SK-N-SH (cell line): ENCODE measurements at regions not wholly inside any gene's neighbourhood (a gene's known extent, or its start where the extent isn't known, plus 50 kb on each side); places are given as distances from the start of the nearest gene placed in this dataset.

Source experiments
- CTCF ChIP-seq: fragments of 200-600 bp; sonication (generic); IDR thresholded peaks from 2 replicates; pipeline ENCODE4 v1.6.1; 2017; ENCODE audit warnings: antibody characterized with exemption, mild to moderate bottlenecking, moderate library complexity
- EP300 ChIP-seq, 2 experiments: IDR thresholded peaks; 2 replicates each; pipeline versions ENCODE4 v1.4.0 to v1.6.1; 2012; ENCODE audit warnings: borderline replicate concordance in 1 of 2, low read depth in 1 of 2, low read length in 1 of 2
- EZH2phosphoT487 ChIP-seq: fragments of 200-600 bp; sonication (generic); IDR thresholded peaks from 2 replicates; pipeline ENCODE4 v1.6.1; 2017; ENCODE audit warnings: low read depth, mixed run types, mild to moderate bottlenecking, antibody characterized with exemption, moderate library complexity, borderline replicate concordance
- FOSL2 ChIP-seq: IDR thresholded peaks from 2 replicates; pipeline ENCODE4 v1.4.0; 2012; ENCODE audit warnings: low read depth, mild to moderate bottlenecking, moderate library complexity, borderline replicate concordance
- JUND ChIP-seq: IDR thresholded peaks from 2 replicates; pipeline ENCODE4 v1.4.0; 2012
- NFIC ChIP-seq: IDR thresholded peaks from 2 replicates; pipeline ENCODE4 v1.4.0; 2012; ENCODE audit warnings: borderline replicate concordance
- POLR2AphosphoS5 ChIP-seq: IDR thresholded peaks from 2 replicates; pipeline ENCODE4 v1.6.1; 2012; ENCODE audit warnings: low read depth, low read length
- RAD21 ChIP-seq: IDR thresholded peaks from 2 replicates; pipeline ENCODE4 v1.6.1; 2012; ENCODE audit warnings: mild to moderate bottlenecking, low read length
- REST ChIP-seq: IDR thresholded peaks from 2 replicates; pipeline ENCODE4 v1.6.1; 2012; ENCODE audit warnings: mild to moderate bottlenecking, low read depth, low read length, moderate library complexity
- TAF1 ChIP-seq: IDR thresholded peaks from 2 replicates; pipeline ENCODE4 v1.6.1; 2012; ENCODE audit warnings: low read depth, mild to moderate bottlenecking, low read length, moderate library complexity, borderline replicate concordance
- USF2 ChIP-seq: fragments of 150-350 bp; IDR thresholded peaks from 2 replicates; pipeline ENCODE4 v1.6.1; 2017; ENCODE audit warnings: antibody characterized with exemption, low read length, low read depth, borderline replicate concordance
- YY1 ChIP-seq: IDR thresholded peaks from 2 replicates; pipeline ENCODE4 v1.4.0; 2012; ENCODE audit warnings: low read depth, mild to moderate bottlenecking
- TF ChIP-seq, protein P1 (sequence below): fragments of 150-350 bp; IDR thresholded peaks from 2 replicates; pipeline ENCODE4 v1.6.1; 2016; ENCODE audit warnings: mild to moderate bottlenecking, low read depth, low read length

DNA sequence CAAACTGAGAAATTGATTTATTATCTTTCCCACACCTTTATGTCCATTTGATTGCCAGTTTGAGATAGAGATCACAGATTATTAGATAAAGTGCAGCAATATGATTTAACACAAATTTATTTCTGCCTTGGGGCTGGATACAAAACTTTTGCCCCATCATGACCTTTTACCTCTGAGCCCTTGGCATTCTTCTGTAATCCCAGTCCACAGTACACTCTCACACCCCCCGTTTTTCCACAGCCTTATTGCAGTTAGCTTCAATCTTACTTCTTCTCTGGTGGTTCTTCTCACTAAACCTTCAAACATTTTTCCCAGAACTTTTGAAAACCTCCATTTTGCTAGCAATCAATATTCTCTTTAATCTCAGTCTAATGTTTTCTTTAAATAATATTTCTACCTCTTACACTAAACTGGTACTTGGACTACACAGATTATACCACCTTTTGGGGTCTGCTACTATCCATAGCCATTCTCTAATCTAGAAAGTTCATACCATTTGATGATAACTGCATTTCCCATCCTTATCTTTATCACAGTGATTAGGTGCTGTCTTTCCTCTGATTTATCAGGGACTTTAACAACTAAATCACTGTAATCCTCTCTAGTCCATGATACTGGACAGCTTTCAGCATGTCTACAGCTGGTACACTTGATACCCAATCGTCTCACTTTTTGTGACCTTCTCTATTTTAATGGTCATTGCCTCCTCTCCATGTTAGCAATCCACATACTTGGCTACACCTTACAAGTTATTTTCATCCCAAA is 186.7 kb upstream of the PDE3A start:
- TF ChIP-seq USF2 (no peak), CTCF (no peak), YY1 (no peak), EP300 (IDR thresholded peaks at IDR 0.05; ENCODE audit: borderline replicate concordance in 1 of 2, low read depth in 1 of 2, low read length in 1 of 2) (no peak), RAD21 (no peak), NFIC (no peak), REST (no peak), EZH2phosphoT487 (no peak), POLR2AphosphoS5 (no peak), JUND (no peak), FOSL2 (no peak), TAF1 (no peak)
- TF ChIP-seq, protein P1, sequence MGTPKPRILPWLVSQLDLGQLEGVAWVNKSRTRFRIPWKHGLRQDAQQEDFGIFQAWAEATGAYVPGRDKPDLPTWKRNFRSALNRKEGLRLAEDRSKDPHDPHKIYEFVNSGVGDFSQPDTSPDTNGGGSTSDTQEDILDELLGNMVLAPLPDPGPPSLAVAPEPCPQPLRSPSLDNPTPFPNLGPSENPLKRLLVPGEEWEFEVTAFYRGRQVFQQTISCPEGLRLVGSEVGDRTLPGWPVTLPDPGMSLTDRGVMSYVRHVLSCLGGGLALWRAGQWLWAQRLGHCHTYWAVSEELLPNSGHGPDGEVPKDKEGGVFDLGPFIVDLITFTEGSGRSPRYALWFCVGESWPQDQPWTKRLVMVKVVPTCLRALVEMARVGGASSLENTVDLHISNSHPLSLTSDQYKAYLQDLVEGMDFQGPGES = no peak
